ENCODE measurements at regions not wholly inside any gene's neighbourhood (a gene's known extent, or its start where the extent isn't known, plus 50 kb on each side); places are given as distances from the start of the nearest gene placed in this dataset.
A peak's percentile ranks its signal among the peaks of the same experiment; 100 is the strongest.
"Not testable (repeated sequence)": the region's sequence is repeated elsewhere in the genome, so short reads cannot be mapped to it uniquely, and the experiment has no call there.

GRCh38 chr16:82271636-82272035, 101.6 kb upstream of the MPHOSPH6 start:
- Mint-ChIP-seq H3K9me3 (no peaks in the 10 kb centered on the region), H3K27ac (no peak overlapping the region), H3K27me3 (peaks cover 9% of the 10 kb centered on the region), H3K36me3 (no peaks in the 10 kb centered on the region), H3K4me1 (ENCODE audit: unreplicated experiment) (no peaks in the 10 kb centered on the region), H3K4me3 (no peak overlapping the region)
- DNase-seq (ENCODE audit: extremely low spot score, unreplicated experiment), result no peak
- TF ChIP-seq, protein P1, sequence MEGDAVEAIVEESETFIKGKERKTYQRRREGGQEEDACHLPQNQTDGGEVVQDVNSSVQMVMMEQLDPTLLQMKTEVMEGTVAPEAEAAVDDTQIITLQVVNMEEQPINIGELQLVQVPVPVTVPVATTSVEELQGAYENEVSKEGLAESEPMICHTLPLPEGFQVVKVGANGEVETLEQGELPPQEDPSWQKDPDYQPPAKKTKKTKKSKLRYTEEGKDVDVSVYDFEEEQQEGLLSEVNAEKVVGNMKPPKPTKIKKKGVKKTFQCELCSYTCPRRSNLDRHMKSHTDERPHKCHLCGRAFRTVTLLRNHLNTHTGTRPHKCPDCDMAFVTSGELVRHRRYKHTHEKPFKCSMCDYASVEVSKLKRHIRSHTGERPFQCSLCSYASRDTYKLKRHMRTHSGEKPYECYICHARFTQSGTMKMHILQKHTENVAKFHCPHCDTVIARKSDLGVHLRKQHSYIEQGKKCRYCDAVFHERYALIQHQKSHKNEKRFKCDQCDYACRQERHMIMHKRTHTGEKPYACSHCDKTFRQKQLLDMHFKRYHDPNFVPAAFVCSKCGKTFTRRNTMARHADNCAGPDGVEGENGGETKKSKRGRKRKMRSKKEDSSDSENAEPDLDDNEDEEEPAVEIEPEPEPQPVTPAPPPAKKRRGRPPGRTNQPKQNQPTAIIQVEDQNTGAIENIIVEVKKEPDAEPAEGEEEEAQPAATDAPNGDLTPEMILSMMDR (conservative IDR thresholded peaks at IDR 0.05), result no peak

- H3K9me3 Mint-ChIP-seq; DNase-seq (ENCODE audit: extremely low spot score, unreplicated experiment); H3K4me1 Mint-ChIP-seq (ENCODE audit: unreplicated experiment); H3K27ac Mint-ChIP-seq; H3K4me3 Mint-ChIP-seq; H3K36me3 Mint-ChIP-seq: not testable (repeated sequence)
- peaks cover 24% of the 10 kb centered on the region for H3K27me3 Mint-ChIP-seq
These were observed 97.7 kb upstream of the MPHOSPH6 start for GRCh38 chr16:82267675-82268074.

DNA sequence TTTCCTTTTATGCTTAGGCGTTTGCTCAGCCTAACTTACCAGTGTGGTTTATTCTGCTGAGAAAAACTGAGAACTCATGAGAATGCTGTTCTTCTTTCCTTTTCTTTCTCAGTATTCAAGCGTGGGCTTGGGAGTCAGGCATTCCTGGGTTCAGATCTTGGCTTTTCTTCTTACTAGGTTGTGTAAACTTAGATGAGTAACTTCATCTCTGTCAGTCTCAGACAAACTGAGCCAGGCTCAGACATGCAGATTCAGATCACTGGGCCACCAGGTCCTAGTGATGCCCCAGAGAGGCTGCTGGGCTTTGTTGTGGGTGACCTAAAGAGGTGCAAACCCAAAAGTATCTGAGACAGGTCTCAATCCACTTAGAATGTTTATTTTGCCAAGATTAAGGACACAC, 95.8 kb upstream of the MPHOSPH6 start:
- H3K27me3 Mint-ChIP-seq, result peaks cover 41% of the 10 kb centered on the region
- H3K27ac Mint-ChIP-seq, result no peak overlapping the region
- DNase-seq (ENCODE audit: extremely low spot score, unreplicated experiment), result no peak
- H3K36me3 Mint-ChIP-seq, result no peaks in the 10 kb centered on the region
- H3K4me1 Mint-ChIP-seq (ENCODE audit: unreplicated experiment), result no peaks in the 10 kb centered on the region
- H3K4me3 Mint-ChIP-seq, result no peak overlapping the region
- TF ChIP-seq, protein P1 (conservative IDR thresholded peaks at IDR 0.05), result no peak
- H3K9me3 Mint-ChIP-seq, result no peaks in the 10 kb centered on the region

DNA sequence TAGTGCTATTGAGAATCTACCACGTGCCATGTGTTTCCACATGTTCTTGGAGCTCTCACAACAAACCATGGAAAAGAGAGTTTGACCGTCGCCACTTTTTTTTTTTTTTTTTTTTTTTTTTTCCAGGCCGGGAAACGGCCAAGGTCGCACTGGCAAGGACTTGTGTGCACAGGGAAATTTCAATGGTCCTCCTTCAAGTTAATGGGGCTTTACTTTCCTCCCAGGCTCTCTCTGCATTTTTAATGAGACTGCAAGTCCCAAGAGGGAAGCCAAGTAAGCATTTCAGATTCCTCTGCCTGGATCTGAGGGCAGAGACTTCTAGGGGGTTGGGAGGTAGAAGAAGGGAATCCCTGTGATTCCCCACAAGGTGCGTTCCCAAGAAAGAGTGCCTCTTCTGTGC, 94.7 kb upstream of the MPHOSPH6 start:
- no peak for DNase-seq (ENCODE audit: extremely low spot score, unreplicated experiment)
- Mint-ChIP-seq H3K4me1 (ENCODE audit: unreplicated experiment) (no peaks in the 10 kb centered on the region), H3K27ac (no peak overlapping the region), H3K27me3 (peaks cover 52% of the 10 kb centered on the region), H3K36me3 (no peaks in the 10 kb centered on the region), H3K4me3 (no peak overlapping the region), H3K9me3 (no peaks in the 10 kb centered on the region)
- TF ChIP-seq, protein P1 (conservative IDR thresholded peaks at IDR 0.05), result no peak

DNA sequence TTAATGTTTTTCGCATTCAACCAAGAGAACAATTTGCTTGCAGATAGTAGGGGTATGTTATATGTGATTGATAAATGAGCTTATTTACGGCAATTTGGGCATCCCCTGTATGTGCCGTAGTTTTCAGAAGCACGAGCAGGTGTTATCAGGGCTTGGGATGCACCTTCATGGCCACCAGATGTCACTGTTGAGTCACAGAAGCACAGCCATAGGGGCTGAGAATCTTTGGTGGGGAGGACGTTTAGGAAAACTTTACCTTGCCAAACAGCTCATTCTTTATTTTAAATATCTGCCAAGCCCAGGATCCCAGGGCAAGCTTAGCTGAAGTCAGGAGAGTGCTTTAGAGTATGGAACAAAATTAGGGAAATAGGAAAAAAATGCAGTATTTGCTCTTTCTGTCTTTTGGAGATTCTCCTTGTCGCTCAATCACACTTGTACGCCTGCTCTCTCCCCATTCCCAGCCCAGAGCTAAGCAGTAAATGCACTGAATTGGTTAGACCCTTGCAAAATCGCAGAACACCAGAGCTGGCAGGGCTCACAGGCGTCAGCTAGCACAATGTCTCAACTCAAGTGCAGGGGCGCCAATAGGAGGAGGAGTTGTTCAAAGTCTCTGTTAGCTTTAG, 93.6 kb upstream of the MPHOSPH6 start:
- Mint-ChIP-seq H3K27me3 (peaks cover 60% of the 10 kb centered on the region), H3K4me3 (no peak overlapping the region), H3K27ac (no peak overlapping the region), H3K36me3 (no peaks in the 10 kb centered on the region), H3K4me1 (ENCODE audit: unreplicated experiment) (no peaks in the 10 kb centered on the region), H3K9me3 (no peaks in the 10 kb centered on the region)
- TF ChIP-seq, protein P1 (conservative IDR thresholded peaks at IDR 0.05), result peak; percentile 99
- DNase-seq (ENCODE audit: extremely low spot score, unreplicated experiment), result no peak

DNA sequence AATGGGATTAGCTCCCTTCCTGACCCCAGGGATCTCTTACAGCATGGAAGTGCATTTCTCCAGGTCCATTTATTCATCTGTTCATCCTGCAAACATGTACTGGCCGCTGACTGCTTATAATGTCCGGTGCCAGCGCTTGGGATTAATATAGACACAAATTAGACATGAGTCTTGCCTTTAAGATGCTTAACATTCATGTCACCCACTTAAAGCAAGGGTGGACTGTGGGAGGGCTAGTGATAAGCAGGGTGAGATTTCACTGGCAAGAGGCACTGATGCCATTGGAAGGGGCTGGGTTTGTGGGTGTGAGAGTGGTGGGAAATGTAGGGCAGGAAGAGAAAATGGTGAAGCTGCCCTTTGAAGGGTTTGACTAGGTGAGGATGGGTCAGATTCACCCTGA, 92.2 kb upstream of the MPHOSPH6 start:
- DNase-seq (ENCODE audit: extremely low spot score, unreplicated experiment), result no peak
- Mint-ChIP-seq H3K27ac (no peak overlapping the region), H3K4me3 (no peak overlapping the region), H3K9me3 (no peaks in the 10 kb centered on the region), H3K4me1 (ENCODE audit: unreplicated experiment) (no peaks in the 10 kb centered on the region), H3K36me3 (no peaks in the 10 kb centered on the region), H3K27me3 (peaks cover 60% of the 10 kb centered on the region)
- TF ChIP-seq, protein P1 (conservative IDR thresholded peaks at IDR 0.05), result no peak

All from type B pancreatic cell (in vitro differentiated cells).